ENCODE measurements at regions not wholly inside any gene's neighbourhood (a gene's known extent, or its start where the extent isn't known, plus 50 kb on each side); places are given as distances from the start of the nearest gene placed in this dataset.

- no peaks in the 10 kb centered on the region for H3K9me3 ChIP-seq (ENCODE audit: control insufficient read depth, low read depth, low read length)
- H3K9me1 ChIP-seq (ENCODE audit: control insufficient read depth, extremely low read depth, insufficient read depth, low read length), result no peaks in the 10 kb centered on the region
- dilution Hi-C loops (cut with MboI; ENCODE audit: extremely low pct_ligation_motif_present, low sequenced_read_pairs), result no loop called here
- H2AFZ ChIP-seq (ENCODE audit: control insufficient read depth, low read length), result no peak overlapping the region
- no peak overlapping the region for H3K4me2 ChIP-seq (ENCODE audit: control insufficient read depth, extremely low read depth, insufficient read depth, low read depth, low read length)
- H3K4me1 ChIP-seq (ENCODE audit: control insufficient read depth, extremely low read depth, insufficient read depth, low read length), result peaks cover 11% of the 10 kb centered on the region
- no peak overlapping the region for H3K4me3 ChIP-seq (ENCODE audit: control insufficient read depth in 2 of 3, extremely low read depth in 1 of 3, insufficient read depth in 2 of 3, low read depth in 1 of 3, low read length in 3 of 3)
- no peak for FAIRE-seq
- DNase-seq (ENCODE audit: low read depth, low spot score), result no peak
- no peak overlapping the region for H3K9ac ChIP-seq (ENCODE audit: control insufficient read depth, extremely low read depth, insufficient read depth, low read length)
- no peaks in the 10 kb centered on the region for H4K20me1 ChIP-seq (ENCODE audit: control insufficient read depth, extremely low read depth, insufficient read depth, low read length)
- H3K36me3 ChIP-seq (ENCODE audit: control insufficient read depth in 2 of 2, extremely low read depth in 1 of 2, insufficient read depth in 2 of 2, low read length in 2 of 2), result no peaks in the 10 kb centered on the region
- H3K27ac ChIP-seq (ENCODE audit: control insufficient read depth, insufficient read depth, low read length), result peak overlapping the region; percentile 18
- TF ChIP-seq CTCF (optimal IDR thresholded peaks at IDR 0.05 in 1 of 3, IDR thresholded peaks at IDR 0.05 in 1 of 3, conservative IDR thresholded peaks at IDR 0.05 in 1 of 3; ENCODE audit: extremely low read depth in 1 of 3, insufficient read depth in 2 of 3, low read length in 3 of 3) (no peak), EZH2 (IDR thresholded peaks at IDR 0.05; ENCODE audit: low read length) (no peak)
- H3K79me2 ChIP-seq (ENCODE audit: control insufficient read depth, insufficient read depth, low read length), result no peaks in the 10 kb centered on the region
- H3K27me3 ChIP-seq (ENCODE audit: control insufficient read depth, extremely low read depth, insufficient read depth, low read length), result no peaks in the 10 kb centered on the region
Measured at GRCh38 chr2:16861111-16861510, 195.5 kb upstream of the CYRIA start.

GRCh38 chr2:16860627-16861026, 195.0 kb upstream of the CYRIA start:
- DNase-seq (ENCODE audit: low read depth, low spot score), result no peak
- no peak overlapping the region for H3K27ac ChIP-seq (ENCODE audit: control insufficient read depth, insufficient read depth, low read length)
- no peaks in the 10 kb centered on the region for H3K9me1 ChIP-seq (ENCODE audit: control insufficient read depth, extremely low read depth, insufficient read depth, low read length)
- H3K9ac ChIP-seq (ENCODE audit: control insufficient read depth, extremely low read depth, insufficient read depth, low read length), result no peak overlapping the region
- no peak overlapping the region for H2AFZ ChIP-seq (ENCODE audit: control insufficient read depth, low read length)
- no peak for TF ChIP-seq EZH2 (IDR thresholded peaks at IDR 0.05; ENCODE audit: low read length)
- no peak for TF ChIP-seq CTCF (optimal IDR thresholded peaks at IDR 0.05 in 1 of 3, IDR thresholded peaks at IDR 0.05 in 1 of 3, conservative IDR thresholded peaks at IDR 0.05 in 1 of 3; ENCODE audit: extremely low read depth in 1 of 3, insufficient read depth in 2 of 3, low read length in 3 of 3)
- no peak overlapping the region for H3K4me3 ChIP-seq (ENCODE audit: control insufficient read depth in 2 of 3, extremely low read depth in 1 of 3, insufficient read depth in 2 of 3, low read depth in 1 of 3, low read length in 3 of 3)
- no peaks in the 10 kb centered on the region for H3K27me3 ChIP-seq (ENCODE audit: control insufficient read depth, extremely low read depth, insufficient read depth, low read length)
- no peak for FAIRE-seq
- H3K36me3 ChIP-seq (ENCODE audit: control insufficient read depth in 2 of 2, extremely low read depth in 1 of 2, insufficient read depth in 2 of 2, low read length in 2 of 2), result no peaks in the 10 kb centered on the region
- no peaks in the 10 kb centered on the region for H3K9me3 ChIP-seq (ENCODE audit: control insufficient read depth, low read depth, low read length)
- no peaks in the 10 kb centered on the region for H4K20me1 ChIP-seq (ENCODE audit: control insufficient read depth, extremely low read depth, insufficient read depth, low read length)
- H3K4me1 ChIP-seq (ENCODE audit: control insufficient read depth, extremely low read depth, insufficient read depth, low read length), result peaks cover 11% of the 10 kb centered on the region
- no peak overlapping the region for H3K4me2 ChIP-seq (ENCODE audit: control insufficient read depth, extremely low read depth, insufficient read depth, low read depth, low read length)
- H3K79me2 ChIP-seq (ENCODE audit: control insufficient read depth, insufficient read depth, low read length), result no peaks in the 10 kb centered on the region
- dilution Hi-C loops (cut with MboI; ENCODE audit: extremely low pct_ligation_motif_present, low sequenced_read_pairs), result no loop called here
